Osteoblast (primary cell): ENCODE measurements at regions not wholly inside any gene's neighbourhood (a gene's known extent, or its start where the extent isn't known, plus 50 kb on each side); places are given as distances from the start of the nearest gene placed in this dataset.

Source experiments
- DNase-seq: peaks from one replicate; pipeline ENCODE4 v3.0.0; 2011; ENCODE audit warnings: low spot score, mixed read lengths; ENCODE audit not compliant: insufficient read length; ENCODE audit errors: missing footprints
- H2AFZ ChIP-seq: 2 replicates; pipeline ENCODE4 v1.6.0; 2011; ENCODE audit warnings: mild to moderate bottlenecking, low read length
- H3K27ac ChIP-seq: 2 replicates; pipeline ENCODE4 v1.5.1; 2011; ENCODE audit warnings: mild to moderate bottlenecking, low read depth, low read length, moderate library complexity
- H3K27me3 ChIP-seq: 2 replicates; pipeline ENCODE4 v1.6.0; 2012; ENCODE audit warnings: mild to moderate bottlenecking, control low read depth, inconsistent platforms, low read length, moderate library complexity; ENCODE audit not compliant: insufficient read depth
- H3K36me3 ChIP-seq: 2 replicates; pipeline ENCODE4 v1.5.1; 2011; ENCODE audit warnings: mild to moderate bottlenecking, low read length, control low read depth, moderate library complexity; ENCODE audit not compliant: insufficient read depth
- H3K4me1 ChIP-seq: 2 replicates; pipeline ENCODE4 v1.5.1; 2011; ENCODE audit warnings: mild to moderate bottlenecking, low read length, control low read depth, moderate library complexity; ENCODE audit not compliant: insufficient read depth
- H3K4me2 ChIP-seq: 2 replicates; pipeline ENCODE4 v1.6.0; 2011; ENCODE audit warnings: mild to moderate bottlenecking, low read length; ENCODE audit not compliant: insufficient read depth
- H3K4me3 ChIP-seq: fragments of 200-600 bp; sonication (generic); 3 replicates; pipeline ENCODE4 v1.5.1; 2012; ENCODE audit warnings: mild to moderate bottlenecking, low read length, inconsistent platforms; ENCODE audit not compliant: insufficient read depth
- H3K79me2 ChIP-seq: 2 replicates; pipeline ENCODE4 v1.6.0; 2012; ENCODE audit warnings: mild to moderate bottlenecking, low read length, control low read depth, inconsistent platforms; ENCODE audit not compliant: insufficient read depth
- H3K9me3 ChIP-seq: 2 replicates; pipeline ENCODE4 v1.5.1; 2011; ENCODE audit warnings: low read depth, low read length, control low read depth
- H4K20me1 ChIP-seq: 2 replicates; pipeline ENCODE4 v1.6.0; 2012; ENCODE audit warnings: mild to moderate bottlenecking, low read length, control low read depth; ENCODE audit not compliant: insufficient read depth
- TF ChIP-seq, protein P1 (sequence below): IDR thresholded peaks from 2 replicates; pipeline ENCODE4 v1.5.1; 2011; ENCODE audit warnings: mild to moderate bottlenecking, low read depth, low read length, moderate library complexity; ENCODE audit errors: extremely low read depth

DNA sequence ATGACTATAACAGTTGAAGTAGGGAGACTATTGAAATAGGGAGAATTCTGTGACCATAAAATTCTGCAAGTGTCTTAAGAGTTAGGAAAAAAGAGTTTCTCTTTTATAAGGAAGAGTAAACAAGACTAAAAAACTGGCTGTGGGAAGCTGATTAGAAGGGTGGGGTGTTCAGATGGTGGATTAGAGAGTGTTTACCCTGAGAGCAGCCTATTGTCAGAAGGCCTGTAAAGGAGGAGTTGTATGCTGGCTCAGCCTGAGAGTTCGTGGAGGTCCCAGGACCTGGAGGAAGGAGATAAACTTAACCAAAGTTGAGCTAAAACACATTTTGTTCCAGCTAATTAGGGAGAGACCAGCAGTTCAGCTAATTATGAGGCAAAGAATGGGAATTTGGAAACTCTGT lies 629.7 kb downstream of the PCDH7 start:
- no peak overlapping the region for H3K27ac ChIP-seq
- H3K36me3 ChIP-seq: no peaks in the 10 kb centered on the region
- H3K27me3 ChIP-seq: no peaks in the 10 kb centered on the region
- no peak overlapping the region for H3K4me2 ChIP-seq
- no peaks in the 10 kb centered on the region for H3K9me3 ChIP-seq
- H3K4me1 ChIP-seq: no peaks in the 10 kb centered on the region
- no peaks in the 10 kb centered on the region for H3K79me2 ChIP-seq
- DNase-seq: no peak
- no peak overlapping the region for H2AFZ ChIP-seq
- TF ChIP-seq, protein P1, sequence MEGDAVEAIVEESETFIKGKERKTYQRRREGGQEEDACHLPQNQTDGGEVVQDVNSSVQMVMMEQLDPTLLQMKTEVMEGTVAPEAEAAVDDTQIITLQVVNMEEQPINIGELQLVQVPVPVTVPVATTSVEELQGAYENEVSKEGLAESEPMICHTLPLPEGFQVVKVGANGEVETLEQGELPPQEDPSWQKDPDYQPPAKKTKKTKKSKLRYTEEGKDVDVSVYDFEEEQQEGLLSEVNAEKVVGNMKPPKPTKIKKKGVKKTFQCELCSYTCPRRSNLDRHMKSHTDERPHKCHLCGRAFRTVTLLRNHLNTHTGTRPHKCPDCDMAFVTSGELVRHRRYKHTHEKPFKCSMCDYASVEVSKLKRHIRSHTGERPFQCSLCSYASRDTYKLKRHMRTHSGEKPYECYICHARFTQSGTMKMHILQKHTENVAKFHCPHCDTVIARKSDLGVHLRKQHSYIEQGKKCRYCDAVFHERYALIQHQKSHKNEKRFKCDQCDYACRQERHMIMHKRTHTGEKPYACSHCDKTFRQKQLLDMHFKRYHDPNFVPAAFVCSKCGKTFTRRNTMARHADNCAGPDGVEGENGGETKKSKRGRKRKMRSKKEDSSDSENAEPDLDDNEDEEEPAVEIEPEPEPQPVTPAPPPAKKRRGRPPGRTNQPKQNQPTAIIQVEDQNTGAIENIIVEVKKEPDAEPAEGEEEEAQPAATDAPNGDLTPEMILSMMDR: no peak
- no peak overlapping the region for H3K4me3 ChIP-seq
- no peaks in the 10 kb centered on the region for H4K20me1 ChIP-seq

DNA sequence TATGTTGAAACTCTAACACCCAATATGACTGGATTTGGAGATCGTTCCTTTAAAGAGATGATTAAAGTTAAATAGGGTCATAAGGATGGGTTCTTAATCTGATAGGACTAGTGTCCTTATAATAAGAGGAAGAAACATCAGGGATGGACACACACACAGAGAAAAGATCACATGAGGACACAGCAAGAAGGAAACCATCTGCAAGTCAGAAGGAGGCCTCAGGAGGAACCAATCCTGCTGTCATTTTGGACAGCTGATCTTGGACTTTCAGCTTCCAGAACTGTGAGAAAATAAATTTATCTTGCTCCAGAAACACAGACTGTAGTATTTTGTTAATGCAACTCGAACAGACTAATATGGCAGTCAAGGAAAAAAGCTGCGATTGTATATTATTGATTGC lies 631.5 kb downstream of the PCDH7 start:
- H3K4me2 ChIP-seq: no peak overlapping the region
- H4K20me1 ChIP-seq: no peaks in the 10 kb centered on the region
- H3K4me3 ChIP-seq: no peak overlapping the region
- no peaks in the 10 kb centered on the region for H3K4me1 ChIP-seq
- TF ChIP-seq, protein P1: no peak
- H2AFZ ChIP-seq: no peak overlapping the region
- no peaks in the 10 kb centered on the region for H3K36me3 ChIP-seq
- no peaks in the 10 kb centered on the region for H3K79me2 ChIP-seq
- no peaks in the 10 kb centered on the region for H3K9me3 ChIP-seq
- H3K27ac ChIP-seq: no peak overlapping the region
- H3K27me3 ChIP-seq: no peaks in the 10 kb centered on the region
- no peak for DNase-seq

DNA sequence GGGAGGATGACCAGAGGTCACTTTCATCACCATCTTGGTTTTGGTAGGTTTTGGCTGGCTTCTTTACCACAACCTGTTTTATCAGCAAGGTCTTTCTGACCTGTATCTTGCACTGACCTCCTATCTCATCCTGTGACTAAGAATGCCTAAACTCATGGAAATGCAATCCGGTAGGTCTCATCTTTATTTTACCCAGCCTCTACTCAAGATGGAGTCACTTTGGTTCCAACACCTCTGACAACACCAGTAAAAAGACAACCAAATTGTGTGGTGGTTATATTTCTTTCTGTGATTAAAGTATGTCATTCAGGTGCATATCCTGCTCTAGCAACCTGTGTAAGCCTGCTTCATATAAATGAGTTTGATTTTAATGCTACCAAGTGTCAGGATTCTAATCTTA lies 636.7 kb downstream of the PCDH7 start:
- TF ChIP-seq, protein P1: no peak
- Histone ChIP-seq H3K79me2 (no peaks in the 10 kb centered on the region), H2AFZ (no peak overlapping the region), H3K4me2 (no peak overlapping the region), H3K27ac (no peak overlapping the region), H4K20me1 (no peaks in the 10 kb centered on the region), H3K4me3 (no peak overlapping the region), H3K27me3 (no peaks in the 10 kb centered on the region), H3K4me1 (no peaks in the 10 kb centered on the region), H3K36me3 (no peaks in the 10 kb centered on the region), H3K9me3 (no peaks in the 10 kb centered on the region)
- DNase-seq: no peak

- Histone ChIP-seq H3K4me2 (no peak overlapping the region), H3K9me3 (no peaks in the 10 kb centered on the region), H3K36me3 (no peaks in the 10 kb centered on the region), H4K20me1 (no peaks in the 10 kb centered on the region), H3K4me1 (no peaks in the 10 kb centered on the region), H3K4me3 (no peak overlapping the region), H3K27me3 (no peaks in the 10 kb centered on the region), H2AFZ (no peak overlapping the region), H3K79me2 (no peaks in the 10 kb centered on the region), H3K27ac (no peak overlapping the region)
- no peak for DNase-seq
- TF ChIP-seq, protein P1: no peak
These were observed 640.6 kb downstream of the PCDH7 start for GRCh38 chr4:31360786-31361185.
